Peyer's patch (tissue), 4 donors: ENCODE measurements at regions not wholly inside any gene's neighbourhood (a gene's known extent, or its start where the extent isn't known, plus 50 kb on each side); places are given as distances from the start of the nearest gene placed in this dataset.

Experiments used
- CTCF ChIP-seq, 6 experiments: fragments of 450-650 bp in 4 of 6; fragments of 200-600 bp in 2 of 6; sonication (generic) in 1 of 6; IDR thresholded peaks; one replicate each; pipeline ENCODE4 v1.5.1; 2017 to 2019; ENCODE audit warnings: antibody characterized with exemption in 6 of 6, mild to moderate bottlenecking in 3 of 6, moderate library complexity in 1 of 6
- POLR2A ChIP-seq, 2 donors: fragments of 450-650 bp; IDR thresholded peaks; one replicate each; pipeline ENCODE4 v1.5.1; 2017; ENCODE audit warnings: antibody characterized with exemption in 2 of 2, mild to moderate bottlenecking in 2 of 2, moderate library complexity in 2 of 2

DNA sequence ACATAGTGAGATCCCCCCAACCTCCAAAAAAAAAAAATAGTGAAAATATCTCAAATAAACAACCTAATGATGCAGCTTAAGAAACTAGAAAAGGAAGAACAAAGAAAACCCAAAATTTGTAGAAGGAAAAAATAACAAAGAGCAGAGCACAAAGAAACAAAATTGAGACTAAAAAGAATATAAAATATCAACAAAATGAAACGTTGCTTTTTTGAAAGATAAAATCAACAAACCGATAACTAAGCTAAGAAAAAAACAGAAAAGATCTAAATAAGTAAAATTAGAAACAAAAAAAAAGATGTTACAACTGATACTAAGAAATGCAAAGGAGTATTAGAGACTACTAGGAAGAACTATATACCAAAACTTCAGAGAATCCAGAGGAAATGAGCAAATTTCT is 139.3 kb upstream of the PALMD start:
- TF ChIP-seq CTCF (IDR thresholded peaks at IDR 0.05) (no peak), POLR2A (IDR thresholded peaks at IDR 0.05) (no peak)
